Caco-2 (cell line): ENCODE measurements at regions not wholly inside any gene's neighbourhood (a gene's known extent, or its start where the extent isn't known, plus 50 kb on each side); places are given as distances from the start of the nearest gene placed in this dataset.

Experiments
- BruUV-seq: library from RNA; stranded (reverse); fragments of 400-500 nt; replicated peaks from 2 replicates; lab custom pipeline; 2021; lab: Mats Ljungman, UMichigan
- CTCF ChIA-PET: fragments of 300-600 bp; sonication (Branson Sonifier 250); formaldehyde crosslinking; loops from one replicate; lab custom pipeline; 2022; ENCODE audit warnings: antibody characterized with exemption; lab: Charles Lee
- POLR2A ChIA-PET: fragments of 300-600 bp; sonication (Branson Sonifier 250); formaldehyde crosslinking; loops from one replicate; lab custom pipeline; 2022; ENCODE audit warnings: antibody characterized with exemption; lab: Charles Lee
- DNase-seq, 2 experiments: peaks; one replicate each; pipeline versions ENCODE4 v3.0.0 to v3.0.0-alpha.2; 2020 to 2022
- H3K27me3 ChIP-seq: replicated peaks from 2 replicates; pipeline ENCODE4 v1.6.0; 2011; ENCODE audit warnings: low read length; ENCODE audit not compliant: control insufficient read depth, insufficient read depth
- H3K36me3 ChIP-seq: 2 replicates; pipeline ENCODE4 v1.5.1; 2011; ENCODE audit warnings: low read length; ENCODE audit not compliant: control insufficient read depth, insufficient read depth
- H3K4me1 ChIP-seq: fragments of 250-450 bp; sonication (Bioruptor Pico); 2 replicates; pipeline ENCODE4 v1.5.1; 2020; ENCODE audit warnings: mild to moderate bottlenecking
- H3K4me3 ChIP-seq: 2 replicates; pipeline ENCODE4 v1.5.1; 2011; ENCODE audit warnings: low read depth, mild to moderate bottlenecking, control low read depth, low read length
- H3K9me3 ChIP-seq: fragments of 250-450 bp; sonication (Bioruptor Pico); 2 replicates; pipeline ENCODE4 v1.5.1; 2020; ENCODE audit warnings: mild to moderate bottlenecking, moderate library complexity
- H3K27ac Mint-ChIP-seq: one replicate; pipeline ENCODE4 v1.8.0; 2022; ENCODE audit warnings: mixed read lengths; ENCODE audit not compliant: unreplicated experiment
- H3K27me3 Mint-ChIP-seq: one replicate; pipeline ENCODE4 v1.8.0; 2022; ENCODE audit warnings: mixed read lengths; ENCODE audit not compliant: insufficient read depth, unreplicated experiment
- H3K36me3 Mint-ChIP-seq: one replicate; pipeline ENCODE4 v1.8.0; 2022; ENCODE audit warnings: mild to moderate bottlenecking, mixed read lengths; ENCODE audit not compliant: insufficient read depth, unreplicated experiment
- H3K4me1 Mint-ChIP-seq: one replicate; pipeline ENCODE4 v1.8.0; 2022; ENCODE audit warnings: low read depth, mixed read lengths; ENCODE audit not compliant: unreplicated experiment
- H3K4me3 Mint-ChIP-seq: one replicate; pipeline ENCODE4 v1.8.0; 2022; ENCODE audit warnings: mild to moderate bottlenecking, moderate library complexity, mixed read lengths; ENCODE audit not compliant: unreplicated experiment
- H3K9me3 Mint-ChIP-seq: one replicate; pipeline ENCODE4 v1.8.0; 2022; ENCODE audit warnings: mixed read lengths; ENCODE audit not compliant: unreplicated experiment
- intact Hi-C: fragments of 100-400 bp; cut with micrococcal nuclease; formaldehyde crosslinking; loops from one replicate; pipeline ENCODE4 v1.10.0; 2022; ENCODE audit not compliant: unreplicated experiment
- TF ChIP-seq, protein P1 (sequence below), 2 experiments: fragments of 200-600 bp in 1 of 2; IDR thresholded peaks; 1 replicate in 1 of 2; 2 replicates in 1 of 2; pipeline versions ENCODE4 v1.5.1 to v1.8.0; 2011 to 2022; ENCODE audit warnings: antibody characterized with exemption in 1 of 2, control low read depth in 1 of 2, inconsistent platforms in 1 of 2, low read depth in 1 of 2, low read length in 1 of 2, mild to moderate bottlenecking in 1 of 2, moderate library complexity in 1 of 2; ENCODE audit not compliant: insufficient read depth in 1 of 2, severe bottlenecking in 1 of 2, unreplicated experiment in 1 of 2

- ChIA-PET CTCF (interaction anchor here (0.6 kb wide), 1 partner anchor 164 kb away, joined by 3 read pairs; no protein-coding TSS in a partner anchor), POLR2A (no interaction called here)
- intact Hi-C loops, result no loop called here
- Mint-ChIP-seq H3K27me3 (peaks cover 3% of the 10 kb centered on the region), H3K27ac (no peak overlapping the region), H3K4me1 (no peaks in the 10 kb centered on the region), H3K36me3 (no peaks in the 10 kb centered on the region), H3K4me3 (no peak overlapping the region), H3K9me3 (peaks cover 13% of the 10 kb centered on the region)
- H3K27me3 ChIP-seq, result no peaks in the 10 kb centered on the region
- H3K9me3 ChIP-seq, result no peaks in the 10 kb centered on the region
- no peak overlapping the region for H3K4me3 ChIP-seq
- H3K36me3 ChIP-seq, result no peaks in the 10 kb centered on the region
- TF ChIP-seq, protein P1, sequence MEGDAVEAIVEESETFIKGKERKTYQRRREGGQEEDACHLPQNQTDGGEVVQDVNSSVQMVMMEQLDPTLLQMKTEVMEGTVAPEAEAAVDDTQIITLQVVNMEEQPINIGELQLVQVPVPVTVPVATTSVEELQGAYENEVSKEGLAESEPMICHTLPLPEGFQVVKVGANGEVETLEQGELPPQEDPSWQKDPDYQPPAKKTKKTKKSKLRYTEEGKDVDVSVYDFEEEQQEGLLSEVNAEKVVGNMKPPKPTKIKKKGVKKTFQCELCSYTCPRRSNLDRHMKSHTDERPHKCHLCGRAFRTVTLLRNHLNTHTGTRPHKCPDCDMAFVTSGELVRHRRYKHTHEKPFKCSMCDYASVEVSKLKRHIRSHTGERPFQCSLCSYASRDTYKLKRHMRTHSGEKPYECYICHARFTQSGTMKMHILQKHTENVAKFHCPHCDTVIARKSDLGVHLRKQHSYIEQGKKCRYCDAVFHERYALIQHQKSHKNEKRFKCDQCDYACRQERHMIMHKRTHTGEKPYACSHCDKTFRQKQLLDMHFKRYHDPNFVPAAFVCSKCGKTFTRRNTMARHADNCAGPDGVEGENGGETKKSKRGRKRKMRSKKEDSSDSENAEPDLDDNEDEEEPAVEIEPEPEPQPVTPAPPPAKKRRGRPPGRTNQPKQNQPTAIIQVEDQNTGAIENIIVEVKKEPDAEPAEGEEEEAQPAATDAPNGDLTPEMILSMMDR (IDR thresholded peaks at IDR 0.05; ENCODE audit: insufficient read depth in 1 of 2, low read depth in 1 of 2, low read length in 1 of 2, severe bottlenecking in 1 of 2, unreplicated experiment in 1 of 2), result no peak
- BruUV-seq, result no TSS peak
- H3K4me1 ChIP-seq, result no peaks in the 10 kb centered on the region
- DNase-seq, result no peak
Measured at GRCh38 chr5:5585751-5586341, 163.4 kb downstream of the ICE1 start.

DNA sequence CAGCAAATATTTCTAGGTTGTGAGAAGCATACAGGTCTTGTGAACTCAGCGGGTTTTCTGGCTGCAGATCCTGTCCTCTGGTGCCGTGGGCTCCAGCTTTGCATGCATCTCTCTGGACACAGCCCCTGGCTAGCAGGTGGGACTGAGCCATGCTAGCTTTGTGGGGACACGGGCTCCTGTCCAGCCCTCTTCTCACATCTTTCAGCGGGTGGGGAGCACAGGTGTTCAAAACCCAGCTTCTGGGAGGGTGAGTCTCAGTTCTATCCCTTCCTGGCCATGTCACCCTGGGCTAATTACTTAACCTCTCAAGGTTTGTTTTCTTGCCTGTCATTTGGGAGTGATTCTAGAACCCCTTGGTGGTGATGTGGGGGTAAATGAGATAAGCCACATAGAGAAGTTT is 162.3 kb downstream of the ICE1 start:
- Histone ChIP-seq H3K36me3 (no peaks in the 10 kb centered on the region), H3K4me1 (no peaks in the 10 kb centered on the region), H3K9me3 (no peaks in the 10 kb centered on the region), H3K27me3 (no peaks in the 10 kb centered on the region), H3K4me3 (no peak overlapping the region)
- Mint-ChIP-seq H3K4me1 (no peaks in the 10 kb centered on the region), H3K27me3 (peaks cover 3% of the 10 kb centered on the region), H3K36me3 (no peaks in the 10 kb centered on the region), H3K27ac (no peak overlapping the region), H3K4me3 (no peak overlapping the region), H3K9me3 (peaks cover 13% of the 10 kb centered on the region)
- ChIA-PET CTCF (no interaction called here), POLR2A (no interaction called here)
- DNase-seq, result no peak
- BruUV-seq, result no TSS peak
- intact Hi-C loops, result no loop called here
- TF ChIP-seq, protein P1 (IDR thresholded peaks at IDR 0.05; ENCODE audit: insufficient read depth in 1 of 2, low read depth in 1 of 2, low read length in 1 of 2, severe bottlenecking in 1 of 2, unreplicated experiment in 1 of 2), result no peak

DNA sequence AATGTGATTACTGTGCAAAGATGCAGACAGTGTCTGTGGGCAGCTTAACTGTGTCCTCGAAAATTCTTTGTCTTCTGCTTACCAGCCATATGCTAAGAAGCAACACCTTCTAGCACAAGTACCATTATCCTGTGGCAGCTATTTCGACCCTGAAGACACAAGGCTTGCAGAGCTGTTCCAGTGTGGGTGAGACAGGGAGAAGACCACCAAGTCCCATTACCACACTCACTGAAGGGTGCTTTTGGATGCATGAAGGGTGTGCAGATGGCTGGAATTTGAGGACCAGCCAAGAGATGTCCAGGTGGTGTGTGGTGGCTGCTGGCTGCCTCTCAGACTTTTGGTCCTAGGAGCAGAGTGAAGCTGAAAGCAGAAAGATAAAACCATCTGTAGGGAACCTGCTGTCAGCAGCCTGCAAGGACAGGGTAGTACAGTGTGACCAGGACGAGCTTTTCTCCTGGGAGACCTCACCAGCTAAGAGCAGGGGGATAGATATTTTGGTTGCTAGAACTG is 161.8 kb downstream of the ICE1 start:
- no peak overlapping the region for H3K4me3 ChIP-seq
- BruUV-seq, result no TSS peak
- Mint-ChIP-seq H3K9me3 (peaks cover 13% of the 10 kb centered on the region), H3K27me3 (peaks cover 3% of the 10 kb centered on the region), H3K4me3 (no peak overlapping the region), H3K36me3 (no peaks in the 10 kb centered on the region), H3K27ac (no peak overlapping the region), H3K4me1 (no peaks in the 10 kb centered on the region)
- H3K9me3 ChIP-seq, result no peaks in the 10 kb centered on the region
- H3K36me3 ChIP-seq, result no peaks in the 10 kb centered on the region
- DNase-seq, result no peak
- no peaks in the 10 kb centered on the region for H3K4me1 ChIP-seq
- CTCF ChIA-PET, result no interaction called here
- POLR2A ChIA-PET, result no interaction called here
- H3K27me3 ChIP-seq, result no peaks in the 10 kb centered on the region
- intact Hi-C loops, result no loop called here
- TF ChIP-seq, protein P1 (IDR thresholded peaks at IDR 0.05; ENCODE audit: insufficient read depth in 1 of 2, low read depth in 1 of 2, low read length in 1 of 2, severe bottlenecking in 1 of 2, unreplicated experiment in 1 of 2), result no peak
